GM23338 (cell line): ENCODE measurements at regions not wholly inside any gene's neighbourhood (a gene's known extent, or its start where the extent isn't known, plus 50 kb on each side); places are given as distances from the start of the nearest gene placed in this dataset.

ENCODE experiments used
- ATAC-seq: fragments of 200-7000 bp; cut with Tn5 transposase; 3 replicates; pipeline ENCODE4 v1.9.1; 2020
- DNase-seq: peaks from one replicate; pipeline ENCODE4 v3.0.0-alpha.2; 2015; ENCODE audit warnings: low spot score
- H2AFZ ChIP-seq: fragments of 200-600 bp; sonication (generic); 2 replicates; pipeline ENCODE4 v1.8.0; 2016; ENCODE audit warnings: antibody characterized with exemption, mild to moderate bottlenecking, moderate library complexity
- H3F3A ChIP-seq: fragments of 200-600 bp; sonication (generic); replicated peaks from 2 replicates; pipeline ENCODE4 v1.8.0; 2017; ENCODE audit warnings: antibody characterized with exemption, mixed run types, low read depth
- H3K27ac ChIP-seq: fragments of 200-600 bp; sonication (generic); 2 replicates; pipeline ENCODE4 v1.6.1; 2016; ENCODE audit warnings: low read depth
- H3K27me3 ChIP-seq: fragments of 200-600 bp; sonication (generic); 2 replicates; pipeline ENCODE4 v1.8.0; 2016; ENCODE audit warnings: mild to moderate bottlenecking, mixed run types, moderate library complexity; ENCODE audit not compliant: insufficient read depth
- H3K36me3 ChIP-seq: fragments of 200-600 bp; sonication (generic); 2 replicates; pipeline ENCODE4 v1.8.0; 2016; ENCODE audit warnings: mild to moderate bottlenecking; ENCODE audit not compliant: insufficient read depth
- H3K4me1 ChIP-seq: fragments of 200-600 bp; sonication (generic); 2 replicates; pipeline ENCODE4 v1.8.0; 2016; ENCODE audit warnings: mild to moderate bottlenecking, moderate library complexity; ENCODE audit not compliant: insufficient read depth
- H3K4me2 ChIP-seq: fragments of 200-600 bp; sonication (generic); 2 replicates; pipeline ENCODE4 v1.7.1; 2017; ENCODE audit warnings: mixed run types
- H3K4me3 ChIP-seq: fragments of 200-600 bp; sonication (generic); 2 replicates; pipeline ENCODE4 v1.6.1; 2016; ENCODE audit warnings: mixed run types
- H3K79me2 ChIP-seq: fragments of 200-600 bp; sonication (generic); replicated peaks from 2 replicates; pipeline ENCODE4 v1.8.0; 2017; ENCODE audit warnings: mild to moderate bottlenecking; ENCODE audit not compliant: insufficient read depth
- H3K9me2 ChIP-seq: fragments of 200-600 bp; sonication (generic); 2 replicates; pipeline ENCODE4 v1.8.0; 2017; ENCODE audit not compliant: insufficient read depth
- H4K20me1 ChIP-seq: fragments of 200-600 bp; sonication (generic); replicated peaks from 2 replicates; pipeline ENCODE4 v1.8.0; 2017; ENCODE audit warnings: mild to moderate bottlenecking; ENCODE audit not compliant: insufficient read depth
- H3K27ac Mint-ChIP-seq: 2 replicates; pipeline ENCODE4 v1.8.0; 2020; ENCODE audit warnings: inconsistent platforms, mild to moderate bottlenecking, moderate library complexity, mixed read lengths
- H3K27me3 Mint-ChIP-seq: 3 replicates; pipeline ENCODE4 v1.8.0; 2022; ENCODE audit warnings: low read depth, mild to moderate bottlenecking, moderate library complexity, mixed read lengths, inconsistent platforms; ENCODE audit not compliant: insufficient read depth, poor library complexity
- H3K36me3 Mint-ChIP-seq: 3 replicates; pipeline ENCODE4 v1.8.0; 2021; ENCODE audit warnings: low read depth, mild to moderate bottlenecking, inconsistent platforms, moderate library complexity, mixed read lengths
- H3K4me1 Mint-ChIP-seq: 3 replicates; pipeline ENCODE4 v1.8.0; 2020; ENCODE audit warnings: mild to moderate bottlenecking, inconsistent platforms, mixed read lengths
- H3K4me3 Mint-ChIP-seq: 3 replicates; pipeline ENCODE4 v1.8.0; 2021; ENCODE audit warnings: moderate library complexity, mild to moderate bottlenecking, inconsistent platforms, mixed read lengths
- H3K9me3 Mint-ChIP-seq: 3 replicates; pipeline ENCODE4 v1.8.0; 2020; ENCODE audit warnings: moderate library complexity, mild to moderate bottlenecking, inconsistent platforms, mixed read lengths
- CREB1 ChIP-seq: fragments of 250-450 bp; sonication (Bioruptor Pico); IDR thresholded peaks from 2 replicates; pipeline ENCODE4 v1.5.0; 2020; ENCODE audit warnings: low read depth, mild to moderate bottlenecking, moderate library complexity
- CTCF ChIP-seq, 2 experiments: fragments of 200-600 bp in 1 of 2; sonication (generic) in 1 of 2; conservative IDR thresholded peaks; 2 replicates each; pipeline versions ENCODE4 v1.5.1 to v1.6.1; 2016 to 2017; ENCODE audit warnings: antibody characterized with exemption in 2 of 2, low read depth in 2 of 2, mild to moderate bottlenecking in 2 of 2, moderate library complexity in 1 of 2
- EZH2 ChIP-seq: fragments of 200-600 bp; sonication (generic); IDR thresholded peaks from one replicate; pipeline ENCODE4 v1.8.0; 2017; ENCODE audit warnings: antibody characterized with exemption, mild to moderate bottlenecking, low read depth; ENCODE audit not compliant: unreplicated experiment
- EZH2phosphoT487 ChIP-seq: fragments of 200-600 bp; sonication (generic); IDR thresholded peaks from one replicate; pipeline ENCODE4 v1.8.1; 2018; ENCODE audit warnings: antibody characterized with exemption; ENCODE audit not compliant: unreplicated experiment
- JUNB ChIP-seq: IDR thresholded peaks from one replicate; pipeline ENCODE4 v1.6.1; 2016; ENCODE audit warnings: antibody characterized with exemption; ENCODE audit not compliant: unreplicated experiment
- NANOG ChIP-seq: IDR thresholded peaks from 2 replicates; pipeline ENCODE4 v1.6.1; 2016; ENCODE audit warnings: antibody characterized with exemption, borderline replicate concordance
- REST ChIP-seq: IDR thresholded peaks from one replicate; pipeline ENCODE4 v1.6.1; 2018; ENCODE audit warnings: antibody characterized with exemption; ENCODE audit not compliant: unreplicated experiment
- STAT1 ChIP-seq: IDR thresholded peaks from one replicate; pipeline ENCODE4 v1.6.1; 2016; ENCODE audit warnings: antibody characterized with exemption; ENCODE audit not compliant: unreplicated experiment
- ZNF114 ChIP-seq: fragments of 250-450 bp; sonication (Bioruptor Pico); IDR thresholded peaks from 2 replicates; pipeline ENCODE4 v1.5.0; 2020; ENCODE audit warnings: mild to moderate bottlenecking, moderate library complexity
- ZNF331 ChIP-seq: fragments of 250-450 bp; sonication (Bioruptor Pico); IDR thresholded peaks from 2 replicates; pipeline ENCODE4 v1.5.0; 2020; ENCODE audit warnings: low read depth, mild to moderate bottlenecking, moderate library complexity
- TF ChIP-seq, protein P1 (sequence below): IDR thresholded peaks from 2 replicates; pipeline ENCODE4 v1.6.1; 2016; ENCODE audit warnings: antibody characterized with exemption

GRCh38 chr12:60832290-60832689, 1236.5 kb downstream of the SLC16A7 start (continued):
- TF ChIP-seq ZNF114 (CRISPR knock-in tag) (no peak), EZH2 (no peak), REST (no peak), ZNF331 (CRISPR knock-in tag) (no peak), NANOG (no peak)
- TF ChIP-seq, protein P1, sequence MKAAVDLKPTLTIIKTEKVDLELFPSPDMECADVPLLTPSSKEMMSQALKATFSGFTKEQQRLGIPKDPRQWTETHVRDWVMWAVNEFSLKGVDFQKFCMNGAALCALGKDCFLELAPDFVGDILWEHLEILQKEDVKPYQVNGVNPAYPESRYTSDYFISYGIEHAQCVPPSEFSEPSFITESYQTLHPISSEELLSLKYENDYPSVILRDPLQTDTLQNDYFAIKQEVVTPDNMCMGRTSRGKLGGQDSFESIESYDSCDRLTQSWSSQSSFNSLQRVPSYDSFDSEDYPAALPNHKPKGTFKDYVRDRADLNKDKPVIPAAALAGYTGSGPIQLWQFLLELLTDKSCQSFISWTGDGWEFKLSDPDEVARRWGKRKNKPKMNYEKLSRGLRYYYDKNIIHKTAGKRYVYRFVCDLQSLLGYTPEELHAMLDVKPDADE, result no peak

DNA sequence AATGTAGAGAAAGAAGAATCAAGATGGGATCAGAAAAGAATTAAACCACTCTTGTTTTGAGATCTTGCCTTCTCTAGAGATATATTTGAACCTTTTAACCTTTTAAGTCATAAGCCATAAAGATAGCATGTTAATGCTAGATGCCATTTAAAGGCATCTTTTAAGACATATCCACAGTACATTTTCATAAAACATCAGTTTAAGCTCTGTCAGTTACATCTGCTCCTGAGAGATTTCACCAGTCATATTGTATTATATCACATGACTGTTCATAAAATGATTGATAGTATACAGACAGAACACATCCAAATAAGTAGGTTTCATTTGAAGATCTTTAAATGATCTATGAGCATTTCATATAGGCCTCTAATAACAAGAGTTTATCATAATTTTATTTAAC, 1238.5 kb downstream of the SLC16A7 start:
- Histone ChIP-seq H3K4me1 (peaks cover 7% of the 10 kb centered on the region), H3K4me2 (no peak overlapping the region), H3K36me3 (no peaks in the 10 kb centered on the region), H3K4me3 (no peak overlapping the region), H4K20me1 (no peaks in the 10 kb centered on the region), H3K9me2 (no peaks in the 10 kb centered on the region), H3K27me3 (no peaks in the 10 kb centered on the region), H3K27ac (no peak overlapping the region), H3F3A (no peaks in the 10 kb centered on the region), H3K79me2 (no peaks in the 10 kb centered on the region), H2AFZ (no peak overlapping the region)
- Mint-ChIP-seq H3K4me1 (peaks cover 16% of the 10 kb centered on the region), H3K9me3 (no peaks in the 10 kb centered on the region), H3K27me3 (no peaks in the 10 kb centered on the region), H3K4me3 (no peak overlapping the region), H3K36me3 (no peaks in the 10 kb centered on the region), H3K27ac (no peak overlapping the region)
- DNase-seq (no peak), ATAC-seq (no peak)
- TF ChIP-seq STAT1 (no peak), REST (no peak), EZH2 (no peak), CREB1 (CRISPR knock-in tag) (no peak), ZNF331 (CRISPR knock-in tag) (no peak), JUNB (no peak), CTCF (conservative IDR thresholded peaks at IDR 0.05; ENCODE audit: low read depth in 2 of 2) (no peak), EZH2phosphoT487 (no peak), ZNF114 (CRISPR knock-in tag) (no peak)
